Skin epidermis (tissue), 12 donors: ENCODE measurements at regions not wholly inside any gene's neighbourhood (a gene's known extent, or its start where the extent isn't known, plus 50 kb on each side); places are given as distances from the start of the nearest gene placed in this dataset.

Experiments
- H3K27ac ChIP-seq, 21 experiments: fragments of 200-600 bp; sonication (generic) in 11 of 21; one replicate each; pipeline ENCODE4 v1.5.0; 2020; ENCODE audit warnings: mild to moderate bottlenecking in 3 of 21, inconsistent platforms in 2 of 21, moderate library complexity in 2 of 21
- H3K4me3 ChIP-seq, 7 experiments: fragments of 200-600 bp; sonication (generic) in 2 of 7; one replicate each; pipeline ENCODE4 v1.5.0; 2020; ENCODE audit warnings: inconsistent platforms in 2 of 7, mild to moderate bottlenecking in 2 of 7, moderate library complexity in 1 of 7

DNA sequence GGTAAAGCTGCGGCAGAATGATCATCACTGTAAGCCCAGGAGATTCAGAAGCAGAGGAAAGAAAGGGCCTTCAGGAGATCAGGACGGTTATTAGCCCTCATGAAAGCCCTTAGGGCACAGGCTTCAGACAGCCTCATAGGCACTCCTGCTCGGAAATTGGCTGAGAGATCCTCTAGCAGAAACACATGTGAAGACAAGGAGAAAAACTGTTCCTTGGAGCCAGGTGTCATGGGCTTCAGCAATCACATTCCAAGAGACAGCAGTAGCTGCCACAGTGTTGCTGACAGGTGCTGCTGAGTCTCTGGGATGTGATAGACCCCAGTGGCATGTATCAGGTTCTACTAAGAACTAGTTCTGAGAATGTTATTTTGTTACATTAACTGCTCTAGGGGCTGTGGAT, 88.8 kb upstream of the DYRK2 start:
- no peak overlapping the region for H3K27ac ChIP-seq
- no peak overlapping the region for H3K4me3 ChIP-seq

DNA sequence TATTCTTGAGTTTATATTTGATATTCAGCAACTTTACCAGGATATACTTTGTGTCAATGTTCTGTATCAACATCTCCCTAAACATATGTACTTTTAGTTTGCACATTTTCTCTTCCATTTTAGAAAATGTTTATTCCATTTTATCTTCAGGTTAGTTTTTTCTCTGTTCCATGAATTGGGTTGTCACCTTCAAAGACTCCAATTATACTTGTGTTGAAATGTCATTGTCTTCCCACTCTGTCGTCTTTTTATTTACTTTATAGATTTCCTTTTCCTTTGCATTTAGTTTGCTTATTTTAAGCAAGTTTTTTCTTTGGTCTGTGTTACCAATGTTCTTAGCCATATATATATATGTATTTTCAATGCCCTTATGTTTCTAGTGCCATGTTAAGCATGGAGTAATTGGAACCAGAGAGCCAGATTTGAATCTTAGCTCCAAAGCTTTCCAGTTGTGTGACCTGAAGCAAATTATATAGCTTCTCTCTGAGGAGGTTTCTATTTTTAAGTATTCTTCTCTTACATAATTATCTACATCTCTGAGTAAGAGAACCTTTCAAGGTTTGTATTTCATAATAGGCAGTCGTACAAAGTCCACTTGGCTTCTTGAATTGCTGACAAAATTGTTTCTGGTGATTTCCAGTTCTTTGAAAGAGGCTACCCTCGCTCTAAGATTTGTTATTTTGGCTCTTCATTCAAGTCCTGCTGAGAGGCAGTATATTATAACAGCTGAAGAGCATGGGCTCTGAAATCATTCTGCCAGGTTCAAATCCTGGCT, 85.8 kb upstream of the DYRK2 start:
- Histone ChIP-seq H3K4me3 (no peak overlapping the region), H3K27ac (no peak overlapping the region)

DNA sequence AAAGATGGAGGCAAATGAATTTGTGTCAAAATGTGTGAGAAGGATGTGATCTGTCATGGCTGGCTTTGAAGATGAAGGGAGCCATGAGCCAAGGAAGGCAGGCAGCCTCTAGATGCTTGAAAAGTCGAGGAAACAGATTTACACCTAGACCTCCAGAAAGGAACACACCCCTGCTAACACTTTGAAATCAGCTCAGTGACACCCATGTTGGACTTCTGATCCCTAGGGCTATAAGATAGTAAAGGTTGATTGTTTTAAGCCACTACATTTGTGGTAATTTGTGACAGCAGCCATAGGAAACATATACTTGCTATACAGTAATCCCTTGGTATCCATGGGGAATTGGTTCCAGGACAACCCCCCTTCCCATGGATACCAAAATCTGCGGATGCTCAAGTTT, 80.5 kb upstream of the DYRK2 start:
- Histone ChIP-seq H3K27ac (no peak overlapping the region), H3K4me3 (no peak overlapping the region)

- Histone ChIP-seq H3K4me3 (no peak overlapping the region), H3K27ac (no peak overlapping the region)
These were observed 76.1 kb upstream of the DYRK2 start for GRCh38 chr12:67572492-67572891.

DNA sequence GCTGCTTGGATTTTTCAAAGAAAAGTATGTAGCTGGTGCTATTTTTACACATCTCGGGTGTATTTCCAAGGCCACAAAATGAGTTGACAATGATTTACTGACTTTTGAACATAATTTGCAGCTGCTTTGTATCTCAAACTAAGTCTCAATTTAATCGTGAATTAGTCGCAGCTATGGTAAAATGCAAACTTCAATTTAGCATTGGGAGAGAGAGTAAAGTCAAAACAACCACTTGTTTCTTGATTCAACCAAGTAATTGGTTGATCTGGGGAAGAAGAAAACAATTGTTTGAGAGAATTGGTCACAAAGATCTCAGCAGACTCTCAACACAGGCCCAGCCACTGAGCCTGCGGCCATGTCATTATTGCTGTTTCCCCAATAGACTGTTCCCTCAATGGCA, 75.0 kb upstream of the DYRK2 start:
- no peak overlapping the region for H3K4me3 ChIP-seq

GRCh38 chr12:67578976-67579661, 69.4 kb upstream of the DYRK2 start:
- no peak overlapping the region for H3K4me3 ChIP-seq
- peak overlapping the region in 5 of 21 experiments; percentile 13 to 46 (median 18) for H3K27ac ChIP-seq

More for the DNA sequence above, 75.0 kb upstream of the DYRK2 start:
- no peak overlapping the region for H3K27ac ChIP-seq

- no peak overlapping the region for H3K4me3 ChIP-seq
- peak overlapping the region in 2 of 21 experiments; percentile 13 to 18 for H3K27ac ChIP-seq
These were observed 68.9 kb upstream of the DYRK2 start for GRCh38 chr12:67579662-67580003.

DNA sequence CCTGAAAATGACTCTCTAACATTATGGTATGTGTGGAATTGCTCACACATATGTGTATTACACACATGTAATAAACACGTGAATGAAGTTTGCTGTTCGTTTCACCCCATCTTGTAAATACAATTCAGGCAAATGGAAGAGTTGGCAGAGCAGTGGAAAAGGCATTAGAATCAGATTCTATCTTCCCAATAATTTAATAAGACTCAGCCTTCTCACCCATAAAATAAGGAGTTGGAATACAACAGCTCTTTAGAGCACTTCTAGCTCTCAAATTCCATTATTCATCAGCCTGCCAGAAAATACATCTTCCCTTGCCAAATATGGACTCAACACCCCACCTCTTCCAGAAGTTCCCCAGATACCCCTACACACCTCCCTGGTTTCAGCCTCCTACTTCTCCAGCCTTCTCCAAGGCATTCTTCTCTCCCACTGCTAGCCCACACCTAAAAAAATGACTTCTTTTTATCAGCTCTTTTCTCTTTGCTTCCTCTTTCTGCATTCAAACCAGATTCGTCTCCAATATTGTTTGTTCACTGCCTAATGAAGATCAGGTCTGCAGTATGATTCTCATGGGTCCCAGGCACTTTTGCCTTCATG, 66.2 kb upstream of the DYRK2 start:
- no peak overlapping the region for H3K27ac ChIP-seq
- H3K4me3 ChIP-seq = no peak overlapping the region

GRCh38 chr12:67582844-67583243, 65.7 kb upstream of the DYRK2 start:
- Histone ChIP-seq H3K4me3 (no peak overlapping the region), H3K27ac (no peak overlapping the region)

GRCh38 chr12:67586951-67587350, 61.6 kb upstream of the DYRK2 start:
- no peak overlapping the region for H3K4me3 ChIP-seq
- no peak overlapping the region for H3K27ac ChIP-seq

DNA sequence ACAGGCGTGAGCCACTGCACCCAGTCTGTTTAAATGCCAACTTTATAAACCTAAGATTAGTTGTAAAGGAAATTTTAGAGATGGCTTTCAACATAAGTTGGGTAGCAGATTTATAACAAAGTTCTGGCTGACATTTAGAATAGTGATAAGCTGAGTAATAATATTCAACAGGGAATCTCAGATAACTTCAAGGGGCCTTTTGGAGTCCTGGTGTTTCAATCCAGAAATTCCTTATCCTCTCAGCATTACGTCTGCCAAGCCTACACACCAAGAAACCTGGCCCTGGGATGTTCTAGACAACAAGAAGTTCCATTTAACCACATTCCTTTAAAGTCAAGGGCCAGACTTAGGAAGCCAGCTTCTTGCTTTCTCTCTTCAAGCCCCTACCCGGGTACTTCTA, 59.5 kb upstream of the DYRK2 start:
- no peak overlapping the region for H3K4me3 ChIP-seq
- no peak overlapping the region for H3K27ac ChIP-seq

- Histone ChIP-seq H3K27ac (peak overlapping the region in 1 of 21 experiments; percentile 1), H3K4me3 (no peak overlapping the region)
These were observed 58.3 kb upstream of the DYRK2 start for GRCh38 chr12:67590149-67590790.

DNA sequence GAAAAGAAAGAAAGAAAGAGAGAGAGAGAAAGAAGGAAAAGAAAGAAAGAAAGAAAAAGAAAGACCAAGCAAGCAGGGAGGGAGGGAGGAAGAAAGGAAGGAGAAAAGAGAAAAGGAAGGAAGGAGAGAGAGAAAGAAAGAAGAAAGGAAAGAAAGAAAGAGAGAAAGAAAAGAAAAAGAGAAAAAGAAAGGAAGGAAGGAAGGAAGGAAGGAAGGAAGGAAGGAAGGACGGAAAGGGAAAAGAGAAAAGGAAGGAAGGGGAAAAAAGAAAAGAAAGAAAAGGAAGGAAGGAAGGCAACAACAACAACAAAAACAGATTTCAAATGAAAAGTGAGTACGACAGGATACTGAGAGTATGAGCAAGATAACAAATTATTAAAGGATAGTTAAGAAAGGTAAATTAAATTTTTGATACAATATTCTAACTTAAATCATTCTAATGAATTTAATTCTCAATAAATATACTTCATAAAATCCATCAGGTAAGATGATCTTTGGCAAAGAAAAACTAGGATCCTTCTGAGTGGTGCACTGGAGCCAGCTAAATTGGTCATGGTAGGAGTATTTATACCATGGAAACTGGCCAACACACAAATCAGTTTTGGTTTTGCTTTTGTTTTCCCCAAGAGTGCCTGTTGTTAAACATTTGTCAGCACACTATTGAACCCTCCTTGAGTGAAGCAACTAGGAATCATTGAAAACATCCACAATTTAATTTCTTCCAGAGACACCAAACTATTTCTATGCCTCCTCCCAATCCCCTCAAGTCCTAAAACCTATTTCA, 56.1 kb upstream of the DYRK2 start:
- no peak overlapping the region for H3K4me3 ChIP-seq
- H3K27ac ChIP-seq = peak overlapping the region in 8 of 21 experiments; percentile 2 to 59 (median 41)

DNA sequence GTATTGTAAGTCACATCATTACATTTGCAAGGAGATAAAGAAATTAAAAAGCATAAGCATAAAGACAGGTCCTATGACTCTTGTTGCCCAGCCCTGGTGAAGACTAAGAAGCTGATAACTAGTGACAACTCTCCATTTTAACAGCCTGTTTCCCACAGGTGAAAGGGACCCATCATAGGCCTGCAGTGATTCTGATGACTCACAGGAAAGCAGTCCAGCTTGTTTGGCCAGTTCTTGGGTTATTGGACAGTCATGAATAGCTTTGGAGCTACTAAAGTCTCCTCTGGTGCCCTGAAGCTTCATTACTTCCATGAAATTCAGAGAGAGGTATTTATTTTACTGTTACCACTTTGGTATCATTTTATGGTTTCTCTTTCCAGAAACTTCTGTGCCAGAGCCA, 55.5 kb upstream of the DYRK2 start:
- peak overlapping the region in 9 of 21 experiments; percentile 2 to 59 (median 39) for H3K27ac ChIP-seq
- no peak overlapping the region for H3K4me3 ChIP-seq

DNA sequence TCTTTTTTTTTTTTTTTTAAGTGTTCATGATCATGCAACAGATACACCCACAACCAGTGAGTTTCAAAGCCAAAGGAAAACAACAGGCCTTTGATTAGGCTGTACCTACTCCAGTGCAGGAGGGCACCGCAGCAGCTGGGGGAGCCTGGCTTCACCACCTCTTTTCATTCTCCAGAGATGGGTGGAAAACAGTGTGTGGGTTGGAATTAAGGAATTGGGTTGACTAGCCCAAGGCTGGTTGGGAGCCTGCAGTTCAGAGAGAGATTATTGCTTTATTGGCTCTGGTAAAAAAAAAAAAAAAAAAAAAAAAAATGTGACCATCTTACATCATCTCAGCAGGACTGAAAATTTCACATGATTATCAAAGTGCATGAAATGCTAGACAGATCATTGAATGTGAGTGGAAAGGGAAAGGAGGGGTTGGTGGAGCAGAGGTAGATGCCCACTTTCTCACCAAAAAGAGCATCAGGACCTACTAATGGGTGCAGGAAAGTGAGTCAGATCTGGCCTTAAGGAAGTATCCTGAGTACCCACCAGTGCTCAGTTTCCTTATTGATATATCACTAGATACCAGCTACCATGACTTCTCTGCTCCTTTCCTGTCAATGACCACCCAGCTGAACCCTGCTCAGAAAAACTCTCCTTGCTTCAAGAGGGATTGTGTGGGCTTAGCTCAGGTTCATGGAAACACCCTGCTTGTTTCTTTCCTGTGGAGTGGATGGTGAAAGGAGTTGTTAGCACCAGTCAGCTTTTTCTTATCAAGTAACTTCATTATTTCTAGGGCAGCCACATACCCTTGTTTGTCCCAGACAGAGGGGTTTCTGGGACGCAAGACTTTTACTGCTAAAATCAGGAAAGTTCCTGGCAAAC, 54.8 kb upstream of the DYRK2 start:
- H3K27ac ChIP-seq = peak overlapping the region in 6 of 21 experiments; percentile 4 to 59 (median 41)

GRCh38 chr12:67594888-67595287, 53.7 kb upstream of the DYRK2 start:
- H3K27ac ChIP-seq = no peak overlapping the region

More for the DNA sequence above, 54.8 kb upstream of the DYRK2 start:
- no peak overlapping the region for H3K4me3 ChIP-seq

DNA sequence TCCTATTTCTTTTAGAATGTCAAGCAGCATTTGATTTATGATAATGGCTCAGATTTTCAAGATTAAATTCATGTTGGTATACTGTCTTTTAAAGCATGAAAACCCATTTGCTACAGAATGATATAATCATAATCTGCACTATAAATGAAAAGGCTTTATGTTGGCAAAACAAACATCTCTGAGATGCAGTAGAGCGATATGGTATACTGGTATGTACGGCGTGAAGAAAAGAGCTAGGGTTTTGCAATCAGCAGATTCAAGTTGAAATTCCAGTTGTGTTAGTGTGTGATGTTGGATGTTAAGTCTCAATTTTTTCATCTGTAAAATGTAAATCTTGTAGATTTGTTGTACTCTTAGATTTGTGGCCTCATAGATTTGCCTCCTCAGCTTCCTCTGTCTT, 53.2 kb upstream of the DYRK2 start:
- Histone ChIP-seq H3K27ac (no peak overlapping the region), H3K4me3 (no peak overlapping the region)

More at GRCh38 chr12:67594888-67595287, 53.7 kb upstream of the DYRK2 start:
- no peak overlapping the region for H3K4me3 ChIP-seq

DNA sequence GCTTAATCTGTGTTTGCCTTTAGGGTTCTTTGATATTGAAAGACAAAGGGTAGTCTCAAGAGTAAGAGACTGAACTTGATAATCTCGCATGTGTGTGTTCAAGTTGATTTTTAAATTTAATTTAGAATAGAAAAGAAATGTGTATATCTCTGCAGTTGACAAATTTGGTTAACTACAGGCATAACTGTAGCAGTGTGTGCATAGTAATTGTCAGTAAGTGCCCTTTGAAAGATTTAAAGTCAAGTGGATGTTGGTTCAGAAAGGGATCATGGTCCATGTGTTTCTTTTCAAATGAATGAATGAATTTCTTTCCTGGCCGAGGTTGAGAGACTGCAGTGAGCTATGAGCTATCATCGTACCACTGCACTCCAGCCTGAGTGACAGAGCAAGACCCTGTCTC, 49.9 kb upstream of the DYRK2 start:
- Histone ChIP-seq H3K4me3 (no peak overlapping the region), H3K27ac (no peak overlapping the region)
